Parathyroid adenoma (tissue), 2 donors: ENCODE measurements at regions not wholly inside any gene's neighbourhood (a gene's known extent, or its start where the extent isn't known, plus 50 kb on each side); places are given as distances from the start of the nearest gene placed in this dataset.

Experiments
- H2AFZ ChIP-seq: fragments of 300-600 bp; sonication (generic); one replicate; pipeline ENCODE4 v1.7.0; 2017; ENCODE audit warnings: antibody characterized with exemption, mild to moderate bottlenecking
- H3K27ac ChIP-seq: fragments of 300-600 bp; sonication (generic); one replicate; pipeline ENCODE4 v1.7.0; 2017
- H3K27me3 ChIP-seq: fragments of 300-600 bp; sonication (generic); one replicate; pipeline ENCODE4 v1.7.0; 2017; ENCODE audit warnings: low read length; ENCODE audit not compliant: control insufficient read depth, insufficient read depth
- H3K36me3 ChIP-seq: fragments of 300-600 bp; sonication (generic); one replicate; pipeline ENCODE4 v1.7.0; 2017; ENCODE audit warnings: low read length; ENCODE audit not compliant: control insufficient read depth, insufficient read depth
- H3K4me1 ChIP-seq: fragments of 300-600 bp; sonication (generic); one replicate; pipeline ENCODE4 v1.7.0; 2017; ENCODE audit warnings: control low read depth
- H3K4me2 ChIP-seq: fragments of 300-600 bp; sonication (generic); one replicate; pipeline ENCODE4 v1.7.0; 2017; ENCODE audit warnings: low read length
- H3K4me3 ChIP-seq: fragments of 300-600 bp; sonication (generic); one replicate; pipeline ENCODE4 v1.7.0; 2017; ENCODE audit warnings: low read depth, low read length
- H3K79me2 ChIP-seq: fragments of 300-600 bp; sonication (generic); one replicate; pipeline ENCODE4 v1.7.0; 2017; ENCODE audit warnings: control low read depth
- H3K9ac ChIP-seq: fragments of 300-600 bp; sonication (generic); one replicate; pipeline ENCODE4 v1.7.0; 2017; ENCODE audit warnings: mild to moderate bottlenecking
- H3K9me3 ChIP-seq: fragments of 300-600 bp; sonication (generic); one replicate; pipeline ENCODE4 v1.7.0; 2017; ENCODE audit warnings: low read length; ENCODE audit not compliant: control insufficient read depth
- CTCF ChIP-seq: fragments of 300-600 bp; sonication (generic); IDR thresholded peaks from one replicate; pipeline ENCODE4 v1.7.0; 2017; ENCODE audit warnings: antibody characterized with exemption, mild to moderate bottlenecking
- donor health status: primary hyperparathyroidism.

GRCh38 chr7:119482671-119483070, 790.3 kb upstream of the KCND2 start:
- no peak overlapping the region for H3K27ac ChIP-seq
- no peak overlapping the region for H2AFZ ChIP-seq
- TF ChIP-seq CTCF: no peak
- H3K4me3 ChIP-seq: no peak overlapping the region
- no peaks in the 10 kb centered on the region for H3K9me3 ChIP-seq
- H3K9ac ChIP-seq: no peak overlapping the region
- H3K27me3 ChIP-seq: no peaks in the 10 kb centered on the region
- H3K4me1 ChIP-seq: no peaks in the 10 kb centered on the region
- H3K4me2 ChIP-seq: no peak overlapping the region
- no peaks in the 10 kb centered on the region for H3K36me3 ChIP-seq
- H3K79me2 ChIP-seq: no peaks in the 10 kb centered on the region

- no peaks in the 10 kb centered on the region for H3K4me1 ChIP-seq
- no peak overlapping the region for H3K4me2 ChIP-seq
- no peak overlapping the region for H3K4me3 ChIP-seq
- no peak overlapping the region for H3K27ac ChIP-seq
- H3K9me3 ChIP-seq: no peaks in the 10 kb centered on the region
- H3K9ac ChIP-seq: no peak overlapping the region
- no peak overlapping the region for H2AFZ ChIP-seq
- TF ChIP-seq CTCF: no peak
- H3K27me3 ChIP-seq: no peaks in the 10 kb centered on the region
- no peaks in the 10 kb centered on the region for H3K79me2 ChIP-seq
- no peaks in the 10 kb centered on the region for H3K36me3 ChIP-seq
Measured at GRCh38 chr7:119483364-119483763, 789.6 kb upstream of the KCND2 start.

- Histone ChIP-seq H2AFZ (no peak overlapping the region), H3K9me3 (no peaks in the 10 kb centered on the region), H3K36me3 (no peaks in the 10 kb centered on the region), H3K9ac (no peak overlapping the region), H3K4me1 (no peaks in the 10 kb centered on the region), H3K27me3 (no peaks in the 10 kb centered on the region), H3K27ac (no peak overlapping the region), H3K4me2 (no peak overlapping the region), H3K4me3 (no peak overlapping the region), H3K79me2 (no peaks in the 10 kb centered on the region)
- TF ChIP-seq CTCF: no peak
Measured at GRCh38 chr7:119514326-119514725, 758.6 kb upstream of the KCND2 start.

- H3K27me3 ChIP-seq: no peaks in the 10 kb centered on the region
- TF ChIP-seq CTCF: no peak
Measured at GRCh38 chr7:119515214-119515613, 757.8 kb upstream of the KCND2 start.

GRCh38 chr7:119515962-119516361, 757.0 kb upstream of the KCND2 start:
- Histone ChIP-seq H3K9ac (no peak overlapping the region), H3K36me3 (no peaks in the 10 kb centered on the region), H3K27me3 (no peaks in the 10 kb centered on the region), H3K4me1 (no peaks in the 10 kb centered on the region), H3K4me3 (no peak overlapping the region), H3K4me2 (no peak overlapping the region), H2AFZ (no peak overlapping the region), H3K9me3 (no peaks in the 10 kb centered on the region), H3K27ac (no peak overlapping the region), H3K79me2 (no peaks in the 10 kb centered on the region)
- TF ChIP-seq CTCF: no peak

More at GRCh38 chr7:119515214-119515613, 757.8 kb upstream of the KCND2 start:
- no peaks in the 10 kb centered on the region for H3K4me1 ChIP-seq
- H3K27ac ChIP-seq: no peak overlapping the region
- H3K36me3 ChIP-seq: no peaks in the 10 kb centered on the region
- H3K4me2 ChIP-seq: no peak overlapping the region
- H3K9me3 ChIP-seq: no peaks in the 10 kb centered on the region
- H3K4me3 ChIP-seq: no peak overlapping the region
- no peak overlapping the region for H3K9ac ChIP-seq
- no peaks in the 10 kb centered on the region for H3K79me2 ChIP-seq
- no peak overlapping the region for H2AFZ ChIP-seq
